ENCODE measurements at regions not wholly inside any gene's neighbourhood (a gene's known extent, or its start where the extent isn't known, plus 50 kb on each side); places are given as distances from the start of the nearest gene placed in this dataset.

GRCh38 chr13:106176117-106176516, 359.3 kb downstream of the EFNB2 start:
- ChIA-PET CTCF (ENCODE audit: partially characterized antibody) (no interaction called here), POLR2A (ENCODE audit: partially characterized antibody) (no interaction called here)
- Histone ChIP-seq H4K91ac (replicated peaks; ENCODE audit: insufficient read length, low read length) (no peak overlapping the region), H2BK5ac (ENCODE audit: low read depth, low read length) (no peak overlapping the region), H2BK20ac (ENCODE audit: low read length) (no peak overlapping the region), H2BK120ac (replicated peaks; ENCODE audit: low read depth, low read length) (no peak overlapping the region), H4K8ac (ENCODE audit: extremely low read depth, insufficient read depth, low read length) (no peak overlapping the region), H3K23ac (ENCODE audit: insufficient read length) (no peak overlapping the region), H3K4me1 (replicated peaks in 1 of 4; ENCODE audit: control insufficient read depth in 3 of 4, insufficient read depth in 4 of 4, low read length in 3 of 4) (peaks cover 0 to 4% (median 2%) of the 10 kb centered on the region in 4 experiments; a peak in 1 of 7 replicates), H3K56ac (replicated peaks; ENCODE audit: insufficient read length, low read depth, low read length) (no peak overlapping the region), H2BK15ac (ENCODE audit: low read length) (no peak overlapping the region), H3K36me3 (ENCODE audit: control insufficient read depth in 2 of 4, insufficient read depth in 4 of 4, low read length in 3 of 4) (no peaks in the 10 kb centered on the region), H3K18ac (ENCODE audit: extremely low read depth, low read length) (no peak overlapping the region), H3K9me3 (ENCODE audit: insufficient read depth in 2 of 2, low read depth in 1 of 2, low read length in 1 of 2) (no peaks in the 10 kb centered on the region), H3K9ac (replicated peaks in 1 of 4; ENCODE audit: extremely low read depth in 1 of 4, low read depth in 3 of 4, low read length in 3 of 4) (no peak overlapping the region), H3K23me2 (ENCODE audit: low read depth, low read length) (no peaks in the 10 kb centered on the region), H3K4me3 (ENCODE audit: extremely low read depth in 1 of 4, insufficient read depth in 2 of 4, low read depth in 3 of 4, low read length in 4 of 4) (no peak overlapping the region), H3K14ac (ENCODE audit: insufficient read length) (no peak overlapping the region), H3K4me2 (ENCODE audit: insufficient read depth in 1 of 2, low read depth in 2 of 2, low read length in 2 of 2) (no peak overlapping the region), H4K20me1 (replicated peaks in 1 of 2; ENCODE audit: control insufficient read depth in 1 of 2, insufficient read depth in 2 of 2, low read length in 2 of 2) (no peaks in the 10 kb centered on the region), H2BK12ac (ENCODE audit: low read depth, low read length) (no peak overlapping the region), H4K5ac (ENCODE audit: insufficient read length, low read depth, low read length) (no peak overlapping the region), H2AK5ac (ENCODE audit: low read depth, low read length) (no peak overlapping the region), H3K79me1 (ENCODE audit: low read depth, low read length) (no peaks in the 10 kb centered on the region), H3K27me3 (replicated peaks in 1 of 4; ENCODE audit: control insufficient read depth in 3 of 4, extremely low read depth in 1 of 4, insufficient read depth in 3 of 4, low read length in 3 of 4) (no peaks in the 10 kb centered on the region), H3K4ac (replicated peaks; ENCODE audit: insufficient read length, low read depth, low read length) (no peak overlapping the region), H2AFZ (ENCODE audit: low read length) (no peak overlapping the region), H3K27ac (ENCODE audit: low read depth, low read length) (no peak overlapping the region), H3K79me2 (ENCODE audit: control insufficient read depth in 1 of 2, insufficient read depth in 2 of 2, low read length in 2 of 2) (no peaks in the 10 kb centered on the region)
- FAIRE-seq (no peak), DNase-seq (ENCODE audit: low read depth in 1 of 2, low spot score in 2 of 2) (no peak)
- TF ChIP-seq E2F6 (IDR thresholded peaks at IDR 0.05) (no peak), RFX5 (IDR thresholded peaks at IDR 0.05; ENCODE audit: borderline replicate concordance, low read depth, low read length) (no peak), YY1 (IDR thresholded peaks at IDR 0.05; ENCODE audit: low read depth, low read length) (no peak), SUZ12 (IDR thresholded peaks at IDR 0.05; ENCODE audit: low read length) (no peak), MAX (IDR thresholded peaks at IDR 0.05) (no peak), EP300 (IDR thresholded peaks at IDR 0.05; ENCODE audit: borderline replicate concordance in 1 of 2, low read depth in 2 of 2, low read length in 2 of 2) (no peak), KDM1A (IDR thresholded peaks at IDR 0.05; ENCODE audit: borderline replicate concordance, low read length) (no peak)
- WGBS, 2 experiments (ENCODE audit: extremely low coverage in 1 of 2, insufficient coverage in 1 of 2, insufficient read length in 1 of 2, insufficient replicate concordance in 2 of 2, low coverage in 1 of 2, low lambda C conversion rate in 2 of 2, missing lambda C conversion rate in 1 of 2), result 85% methylated on average over 4 of the region's 4 CpGs; no CpG with 5 or more reads in 1 of the 2 experiments
